RWPE2 (cell line): ENCODE measurements at regions not wholly inside any gene's neighbourhood (a gene's known extent, or its start where the extent isn't known, plus 50 kb on each side); places are given as distances from the start of the nearest gene placed in this dataset.

Source experiments
- ATAC-seq: fragments of 200-7000 bp; cut with Tn5 transposase; 3 replicates; pipeline ENCODE4 v1.9.1; 2021; ENCODE audit warnings: low read depth
- DNase-seq: peaks from one replicate; pipeline ENCODE4 v3.0.0-alpha.2; 2020; ENCODE audit warnings: low spot score
- H3K27ac ChIP-seq: fragments of 450-650 bp; 2 replicates; pipeline ENCODE4 v1.5.1; 2017; ENCODE audit warnings: mild to moderate bottlenecking; ENCODE audit not compliant: poor library complexity, severe bottlenecking
- H3K27me3 ChIP-seq: fragments of 250-450 bp; sonication (Bioruptor Pico); 2 replicates; pipeline ENCODE4 v1.5.1; 2021; ENCODE audit warnings: mild to moderate bottlenecking, moderate library complexity; ENCODE audit not compliant: insufficient read depth, poor library complexity, severe bottlenecking
- H3K36me3 ChIP-seq: fragments of 250-450 bp; sonication (Bioruptor Pico); 2 replicates; pipeline ENCODE4 v1.5.1; 2020; ENCODE audit warnings: low read depth, mild to moderate bottlenecking, moderate library complexity
- H3K4me1 ChIP-seq: fragments of 250-450 bp; sonication (Bioruptor Pico); 2 replicates; pipeline ENCODE4 v1.5.1; 2021; ENCODE audit warnings: mild to moderate bottlenecking, moderate library complexity; ENCODE audit not compliant: insufficient read depth, poor library complexity, severe bottlenecking
- H3K4me3 ChIP-seq: fragments of 250-450 bp; sonication (Bioruptor Pico); 2 replicates; pipeline ENCODE4 v1.5.1; 2021; ENCODE audit warnings: mild to moderate bottlenecking, moderate library complexity; ENCODE audit not compliant: severe bottlenecking
- H3K9me3 ChIP-seq: fragments of 250-450 bp; sonication (Bioruptor Pico); 2 replicates; pipeline ENCODE4 v1.5.1; 2021; ENCODE audit warnings: mild to moderate bottlenecking, moderate library complexity; ENCODE audit not compliant: severe bottlenecking
- CTCF ChIP-seq: fragments of 450-650 bp; IDR thresholded peaks from one replicate; pipeline ENCODE4 v1.5.1; 2017; ENCODE audit warnings: mild to moderate bottlenecking, moderate library complexity; ENCODE audit not compliant: poor library complexity, severe bottlenecking

GRCh38 chr10:121658111-121658510, 59.9 kb upstream of the FGFR2 start:
- H3K36me3 ChIP-seq: no peaks in the 10 kb centered on the region
- H3K27ac ChIP-seq: no peak overlapping the region
- H3K4me3 ChIP-seq: no peak overlapping the region
- DNase-seq: no peak
- no peak for ATAC-seq
- no peaks in the 10 kb centered on the region for H3K4me1 ChIP-seq
- TF ChIP-seq CTCF: no peak
- no peaks in the 10 kb centered on the region for H3K27me3 ChIP-seq
- H3K9me3 ChIP-seq: no peaks in the 10 kb centered on the region

- ATAC-seq (no peak), DNase-seq (no peak)
- H3K9me3 ChIP-seq: no peaks in the 10 kb centered on the region
- no peaks in the 10 kb centered on the region for H3K36me3 ChIP-seq
- TF ChIP-seq CTCF: no peak
- H3K4me3 ChIP-seq: no peak overlapping the region
- H3K4me1 ChIP-seq: no peaks in the 10 kb centered on the region
- H3K27me3 ChIP-seq: no peaks in the 10 kb centered on the region
- no peak overlapping the region for H3K27ac ChIP-seq
These were observed 57.3 kb upstream of the FGFR2 start for GRCh38 chr10:121655254-121656144.

- Histone ChIP-seq H3K27ac (no peak overlapping the region), H3K9me3 (no peaks in the 10 kb centered on the region), H3K4me1 (no peaks in the 10 kb centered on the region), H3K27me3 (no peaks in the 10 kb centered on the region), H3K36me3 (no peaks in the 10 kb centered on the region), H3K4me3 (no peak overlapping the region)
- DNase-seq (no peak), ATAC-seq (no peak)
- TF ChIP-seq CTCF: no peak
These were observed 55.8 kb upstream of the FGFR2 start for GRCh38 chr10:121654021-121654545.

GRCh38 chr10:121653608-121654007, 55.4 kb upstream of the FGFR2 start:
- no peaks in the 10 kb centered on the region for H3K27me3 ChIP-seq
- DNase-seq (no peak), ATAC-seq (no peak)
- H3K27ac ChIP-seq: no peak overlapping the region
- no peaks in the 10 kb centered on the region for H3K4me1 ChIP-seq
- H3K36me3 ChIP-seq: no peaks in the 10 kb centered on the region
- no peaks in the 10 kb centered on the region for H3K9me3 ChIP-seq
- H3K4me3 ChIP-seq: no peak overlapping the region
- no peak for TF ChIP-seq CTCF

- no peak overlapping the region for H3K4me3 ChIP-seq
- no peak overlapping the region for H3K27ac ChIP-seq
- DNase-seq: no peak
- ATAC-seq: no peak
- H3K4me1 ChIP-seq: no peaks in the 10 kb centered on the region
- no peak for TF ChIP-seq CTCF
- H3K9me3 ChIP-seq: no peaks in the 10 kb centered on the region
- no peaks in the 10 kb centered on the region for H3K27me3 ChIP-seq
- no peaks in the 10 kb centered on the region for H3K36me3 ChIP-seq
These were observed 50.2 kb upstream of the FGFR2 start for GRCh38 chr10:121648493-121648892.
